Loucy (cell line): ENCODE measurements at regions not wholly inside any gene's neighbourhood (a gene's known extent, or its start where the extent isn't known, plus 50 kb on each side); places are given as distances from the start of the nearest gene placed in this dataset.

Experiments used
- EZH2phosphoT487 ChIP-seq: fragments of 200-600 bp; IDR thresholded peaks from 2 replicates; pipeline ENCODE4 v1.6.1; 2018; ENCODE audit warnings: antibody characterized with exemption, mild to moderate bottlenecking, moderate library complexity, borderline replicate concordance
- TF ChIP-seq, protein P1 (sequence below): fragments of 200-600 bp; sonication (generic); conservative IDR thresholded peaks from 2 replicates; pipeline ENCODE4 v1.5.1; 2014; ENCODE audit warnings: mild to moderate bottlenecking, antibody characterized with exemption, low read length

DNA sequence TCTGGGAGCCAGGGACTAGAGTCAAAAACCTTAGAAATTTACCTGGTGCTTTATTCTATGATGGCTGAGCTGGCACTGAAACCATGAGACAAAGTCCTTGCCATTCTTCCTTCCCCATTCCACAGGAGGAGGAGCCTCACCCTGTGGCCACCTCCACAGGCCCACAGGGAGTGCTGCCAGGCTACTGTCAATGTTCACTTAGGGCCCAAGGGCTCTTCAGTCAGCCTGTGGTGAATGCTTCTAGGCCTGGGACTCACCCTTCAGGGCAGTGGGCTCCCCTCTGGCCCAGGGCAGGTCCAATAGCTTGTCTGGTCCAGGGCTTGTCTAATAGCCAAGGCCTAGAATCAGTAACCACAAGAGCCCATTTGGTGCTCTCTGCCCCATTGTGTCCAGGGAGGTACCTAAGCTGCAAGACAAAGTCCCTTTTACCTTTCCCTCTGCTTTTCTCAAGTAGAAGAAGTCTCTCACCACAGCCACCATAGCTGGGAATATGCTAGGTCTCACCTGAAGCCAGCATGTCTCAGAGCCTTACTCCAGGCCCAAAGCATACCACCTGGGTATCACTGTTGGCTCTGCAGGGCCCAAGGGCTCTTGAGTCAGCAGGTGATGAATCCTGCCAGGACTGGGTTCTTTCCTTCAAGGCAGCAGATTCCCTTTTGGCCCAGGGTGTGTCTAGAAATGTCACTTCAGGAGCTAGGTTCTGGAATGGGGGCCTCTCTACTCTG is 61.8 kb upstream of the CHRNB4 start:
- TF ChIP-seq, protein P1, sequence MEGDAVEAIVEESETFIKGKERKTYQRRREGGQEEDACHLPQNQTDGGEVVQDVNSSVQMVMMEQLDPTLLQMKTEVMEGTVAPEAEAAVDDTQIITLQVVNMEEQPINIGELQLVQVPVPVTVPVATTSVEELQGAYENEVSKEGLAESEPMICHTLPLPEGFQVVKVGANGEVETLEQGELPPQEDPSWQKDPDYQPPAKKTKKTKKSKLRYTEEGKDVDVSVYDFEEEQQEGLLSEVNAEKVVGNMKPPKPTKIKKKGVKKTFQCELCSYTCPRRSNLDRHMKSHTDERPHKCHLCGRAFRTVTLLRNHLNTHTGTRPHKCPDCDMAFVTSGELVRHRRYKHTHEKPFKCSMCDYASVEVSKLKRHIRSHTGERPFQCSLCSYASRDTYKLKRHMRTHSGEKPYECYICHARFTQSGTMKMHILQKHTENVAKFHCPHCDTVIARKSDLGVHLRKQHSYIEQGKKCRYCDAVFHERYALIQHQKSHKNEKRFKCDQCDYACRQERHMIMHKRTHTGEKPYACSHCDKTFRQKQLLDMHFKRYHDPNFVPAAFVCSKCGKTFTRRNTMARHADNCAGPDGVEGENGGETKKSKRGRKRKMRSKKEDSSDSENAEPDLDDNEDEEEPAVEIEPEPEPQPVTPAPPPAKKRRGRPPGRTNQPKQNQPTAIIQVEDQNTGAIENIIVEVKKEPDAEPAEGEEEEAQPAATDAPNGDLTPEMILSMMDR = no peak
- TF ChIP-seq EZH2phosphoT487 = no peak
